ENCODE measurements at regions not wholly inside any gene's neighbourhood (a gene's known extent, or its start where the extent isn't known, plus 50 kb on each side); places are given as distances from the start of the nearest gene placed in this dataset.

DNA sequence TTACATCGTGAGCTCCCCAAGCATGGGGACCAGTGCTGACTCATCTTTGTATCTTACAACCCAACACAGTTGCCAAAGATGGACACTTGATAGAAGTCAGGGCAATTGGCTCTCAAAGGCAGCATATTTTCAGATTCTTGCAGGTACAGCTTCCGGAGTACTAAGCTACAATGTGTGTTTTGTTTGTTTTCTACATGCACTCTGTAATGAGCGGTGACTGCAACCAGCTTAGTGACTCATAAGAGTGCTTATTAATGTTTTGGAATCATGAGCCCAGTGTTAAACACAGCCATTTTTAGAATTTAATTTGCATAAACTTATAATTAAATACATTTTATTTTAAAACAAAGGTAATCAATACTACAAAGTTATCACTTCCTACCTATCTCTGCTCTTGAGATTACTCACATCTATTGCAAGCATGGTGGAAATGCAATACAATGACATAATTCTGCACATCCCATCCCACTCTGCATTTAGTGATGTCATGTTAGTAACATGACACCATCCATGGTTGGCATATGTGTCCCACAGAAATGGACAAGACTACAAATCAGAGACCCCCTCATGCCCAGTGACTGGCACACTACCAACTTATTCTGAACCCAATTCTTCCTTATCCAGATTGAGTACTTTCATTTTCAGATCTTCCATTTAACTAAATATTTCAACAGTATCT is 399.8 kb upstream of the ST6GAL2 start:
- no peaks in the 10 kb centered on the region for H3K4me1 Mint-ChIP-seq
- no peaks in the 10 kb centered on the region for H3K36me3 Mint-ChIP-seq
- peaks cover 0 to 17% (median 3%) of the 10 kb centered on the region in 3 donors for H3K9me3 Mint-ChIP-seq
- H3K27ac Mint-ChIP-seq, result no peak overlapping the region
- Histone ChIP-seq H3K27me3 (replicated peaks in 1 of 2; ENCODE audit: control insufficient read depth in 2 of 2, extremely low read depth in 1 of 2, insufficient read depth in 2 of 2, low read length in 1 of 2) (no peaks in the 10 kb centered on the region), H3K36me3 (ENCODE audit: control insufficient read depth in 2 of 2, extremely low read depth in 1 of 2, insufficient read depth in 1 of 2, low read length in 1 of 2) (no peaks in the 10 kb centered on the region), H3K4me3 (ENCODE audit: control insufficient read depth in 1 of 2, extremely low read depth in 1 of 2, low read length in 1 of 2) (no peak overlapping the region), H3K27ac (ENCODE audit: low read length) (no peak overlapping the region), H3K4me1 (ENCODE audit: control insufficient read depth in 1 of 2, extremely low read depth in 1 of 2, insufficient read depth in 2 of 2, low read length in 2 of 2) (no peaks in the 10 kb centered on the region), H3K9me3 (no peaks in the 10 kb centered on the region)
- ChIA-PET POLR2A (no interaction called here), CTCF (no interaction called here)
- no peak overlapping the region for H3K4me3 Mint-ChIP-seq
- 93% methylated on average over 2 of the region's 3 CpGs for WGBS (ENCODE audit: insufficient coverage)
- H3K27me3 Mint-ChIP-seq, result no peaks in the 10 kb centered on the region
- ATAC-seq (replicated peaks in 1 of 4) (no peak), DNase-seq (no peak)

DNA sequence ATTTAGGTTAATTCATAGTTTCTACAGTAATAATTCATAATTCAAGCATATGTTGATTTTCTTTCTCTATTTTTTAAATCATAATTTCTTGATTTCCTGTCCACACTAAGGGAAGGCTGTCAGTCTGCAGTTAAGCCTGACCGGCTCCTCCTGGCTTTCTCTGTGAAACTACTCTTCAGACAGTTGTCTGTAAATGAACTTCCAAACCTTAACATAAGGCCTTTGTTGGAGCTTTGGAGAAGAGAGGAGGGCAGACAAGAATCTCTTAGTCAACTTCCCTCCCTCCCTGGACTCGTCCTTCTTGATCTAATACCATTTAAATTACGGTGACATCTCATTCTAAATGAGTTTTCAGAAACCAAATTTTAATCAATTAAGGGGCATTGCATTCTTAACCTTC is 404.1 kb upstream of the ST6GAL2 start:
- CTCF ChIA-PET, result no interaction called here
- no peaks in the 10 kb centered on the region for H3K27me3 Mint-ChIP-seq

DNA sequence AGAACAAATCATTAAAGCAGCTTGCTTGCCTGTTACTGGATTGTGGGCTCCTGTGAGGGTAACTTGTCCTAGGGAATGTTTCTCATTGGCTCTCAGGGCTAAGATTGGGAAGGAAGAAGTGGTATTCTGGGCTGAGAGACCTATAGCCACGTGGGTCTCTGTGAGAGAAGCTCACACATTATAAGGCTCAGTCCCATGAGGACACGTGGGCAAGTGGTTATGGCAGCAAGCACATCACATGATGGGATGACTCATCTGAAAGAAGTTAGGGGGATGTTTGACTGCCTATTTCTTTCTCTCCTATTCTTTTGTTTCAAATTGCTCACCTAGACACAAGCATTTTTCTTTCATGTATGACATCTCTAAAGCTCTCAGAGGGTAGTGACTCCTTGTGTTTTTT is 418.0 kb upstream of the ST6GAL2 start:
- DNase-seq, result no peak
- no CpG with 5 or more reads among the region's 2 CpGs for WGBS (ENCODE audit: insufficient coverage)
- Histone ChIP-seq H3K27ac (ENCODE audit: low read length) (no peak overlapping the region), H3K4me3 (ENCODE audit: control insufficient read depth in 1 of 2, extremely low read depth in 1 of 2, low read length in 1 of 2) (no peak overlapping the region), H3K4me1 (ENCODE audit: control insufficient read depth in 1 of 2, extremely low read depth in 1 of 2, insufficient read depth in 2 of 2, low read length in 2 of 2) (no peaks in the 10 kb centered on the region), H3K27me3 (replicated peaks in 1 of 2; ENCODE audit: control insufficient read depth in 2 of 2, extremely low read depth in 1 of 2, insufficient read depth in 2 of 2, low read length in 1 of 2) (no peaks in the 10 kb centered on the region), H3K36me3 (ENCODE audit: control insufficient read depth in 2 of 2, extremely low read depth in 1 of 2, insufficient read depth in 1 of 2, low read length in 1 of 2) (no peaks in the 10 kb centered on the region), H3K9me3 (no peaks in the 10 kb centered on the region)
- ChIA-PET CTCF (no interaction called here), POLR2A (interaction anchor here in 1 of 2 donors (0.7 kb wide), 1 partner anchor 18 kb away, joined by 3 read pairs; no protein-coding TSS in a partner anchor)
- no peaks in the 10 kb centered on the region for H3K27me3 Mint-ChIP-seq
- H3K4me1 Mint-ChIP-seq, result no peaks in the 10 kb centered on the region
- no peaks in the 10 kb centered on the region for H3K36me3 Mint-ChIP-seq
- no peak overlapping the region for H3K4me3 Mint-ChIP-seq
- no peak for ATAC-seq (replicated peaks in 1 of 4)
- H3K27ac Mint-ChIP-seq, result no peak overlapping the region
- H3K9me3 Mint-ChIP-seq, result peaks cover 5 to 14% (median 5%) of the 10 kb centered on the region in 3 donors

More for the DNA sequence above, 404.1 kb upstream of the ST6GAL2 start:
- Mint-ChIP-seq H3K27ac (no peak overlapping the region), H3K9me3 (peaks cover 0 to 13% (median 3%) of the 10 kb centered on the region in 3 donors), H3K4me3 (no peak overlapping the region), H3K4me1 (no peaks in the 10 kb centered on the region), H3K36me3 (no peaks in the 10 kb centered on the region)
- WGBS (ENCODE audit: insufficient coverage), result no CpG with 5 or more reads among the region's 3 CpGs
- H3K27me3 ChIP-seq (replicated peaks in 1 of 2; ENCODE audit: control insufficient read depth in 2 of 2, extremely low read depth in 1 of 2, insufficient read depth in 2 of 2, low read length in 1 of 2), result no peaks in the 10 kb centered on the region
- DNase-seq (no peak), ATAC-seq (replicated peaks in 1 of 4) (no peak)
- no peaks in the 10 kb centered on the region for H3K9me3 ChIP-seq
- H3K4me1 ChIP-seq (ENCODE audit: control insufficient read depth in 1 of 2, extremely low read depth in 1 of 2, insufficient read depth in 2 of 2, low read length in 2 of 2), result no peaks in the 10 kb centered on the region
- H3K27ac ChIP-seq (ENCODE audit: low read length), result no peak overlapping the region
- H3K4me3 ChIP-seq (ENCODE audit: control insufficient read depth in 1 of 2, extremely low read depth in 1 of 2, low read length in 1 of 2), result no peak overlapping the region
- POLR2A ChIA-PET, result no interaction called here
- no peaks in the 10 kb centered on the region for H3K36me3 ChIP-seq (ENCODE audit: control insufficient read depth in 2 of 2, extremely low read depth in 1 of 2, insufficient read depth in 1 of 2, low read length in 1 of 2)

DNA sequence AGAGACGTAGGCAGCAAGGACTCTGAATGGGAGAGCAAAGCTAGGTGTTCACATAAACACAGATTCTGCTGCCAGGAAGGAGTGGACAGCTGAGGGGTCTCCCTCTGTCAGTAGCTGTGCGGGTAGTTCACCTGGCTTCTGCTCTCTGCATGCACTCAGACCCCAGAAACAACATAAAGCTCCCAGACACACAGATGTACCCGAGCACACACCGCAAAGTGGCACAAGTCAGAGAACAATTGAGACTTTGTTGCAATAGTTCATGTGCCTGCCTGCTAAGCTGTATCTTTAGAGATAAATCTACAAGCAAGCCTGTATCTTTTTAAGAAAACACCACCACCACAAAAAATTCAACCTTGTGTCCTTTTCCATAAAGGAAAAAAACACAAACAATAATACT is 420.0 kb upstream of the ST6GAL2 start:
- H3K27ac ChIP-seq (ENCODE audit: low read length), result no peak overlapping the region
- Mint-ChIP-seq H3K27ac (no peak overlapping the region), H3K9me3 (peaks cover 5 to 14% (median 9%) of the 10 kb centered on the region in 3 donors), H3K36me3 (no peaks in the 10 kb centered on the region), H3K4me3 (no peak overlapping the region), H3K4me1 (no peaks in the 10 kb centered on the region), H3K27me3 (no peaks in the 10 kb centered on the region)
- POLR2A ChIA-PET, result no interaction called here
- 64% methylated on average over 3 of the region's 4 CpGs for WGBS (ENCODE audit: insufficient coverage)
- ATAC-seq (replicated peaks in 1 of 4) (no peak), DNase-seq (no peak)
- CTCF ChIA-PET, result no interaction called here
- no peaks in the 10 kb centered on the region for H3K27me3 ChIP-seq (replicated peaks in 1 of 2; ENCODE audit: control insufficient read depth in 2 of 2, extremely low read depth in 1 of 2, insufficient read depth in 2 of 2, low read length in 1 of 2)
- H3K4me1 ChIP-seq (ENCODE audit: control insufficient read depth in 1 of 2, extremely low read depth in 1 of 2, insufficient read depth in 2 of 2, low read length in 2 of 2), result no peaks in the 10 kb centered on the region
- H3K36me3 ChIP-seq (ENCODE audit: control insufficient read depth in 2 of 2, extremely low read depth in 1 of 2, insufficient read depth in 1 of 2, low read length in 1 of 2), result no peaks in the 10 kb centered on the region
- H3K4me3 ChIP-seq (ENCODE audit: control insufficient read depth in 1 of 2, extremely low read depth in 1 of 2, low read length in 1 of 2), result no peak overlapping the region
- no peaks in the 10 kb centered on the region for H3K9me3 ChIP-seq

DNA sequence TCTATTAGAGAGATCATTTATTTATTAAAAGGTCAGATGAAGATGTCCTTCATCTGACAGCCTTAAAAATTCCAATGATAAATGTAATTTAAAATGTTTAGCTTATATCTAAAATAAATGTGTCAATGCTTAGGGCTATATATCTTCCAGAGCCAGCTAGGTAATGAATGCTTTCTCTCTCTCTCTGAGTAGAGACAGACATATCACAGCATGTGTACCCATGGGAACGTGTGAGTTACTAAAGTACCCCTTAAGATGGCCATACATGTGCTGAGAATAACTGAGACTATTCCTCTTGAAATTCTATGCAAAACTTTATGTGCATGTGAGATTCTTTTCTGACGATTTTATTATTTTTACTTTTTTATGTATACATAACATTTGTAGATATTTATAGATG is 420.9 kb upstream of the ST6GAL2 start:
- Mint-ChIP-seq H3K4me3 (no peak overlapping the region), H3K4me1 (no peaks in the 10 kb centered on the region), H3K36me3 (no peaks in the 10 kb centered on the region), H3K27ac (no peak overlapping the region), H3K9me3 (peaks cover 5 to 14% (median 11%) of the 10 kb centered on the region in 3 donors), H3K27me3 (no peaks in the 10 kb centered on the region)
- CTCF ChIA-PET, result no interaction called here
- Histone ChIP-seq H3K9me3 (no peaks in the 10 kb centered on the region), H3K27ac (ENCODE audit: low read length) (no peak overlapping the region), H3K36me3 (ENCODE audit: control insufficient read depth in 2 of 2, extremely low read depth in 1 of 2, insufficient read depth in 1 of 2, low read length in 1 of 2) (no peaks in the 10 kb centered on the region), H3K4me1 (ENCODE audit: control insufficient read depth in 1 of 2, extremely low read depth in 1 of 2, insufficient read depth in 2 of 2, low read length in 2 of 2) (no peaks in the 10 kb centered on the region), H3K4me3 (ENCODE audit: control insufficient read depth in 1 of 2, extremely low read depth in 1 of 2, low read length in 1 of 2) (no peak overlapping the region), H3K27me3 (replicated peaks in 1 of 2; ENCODE audit: control insufficient read depth in 2 of 2, extremely low read depth in 1 of 2, insufficient read depth in 2 of 2, low read length in 1 of 2) (no peaks in the 10 kb centered on the region)
- DNase-seq (no peak), ATAC-seq (replicated peaks in 1 of 4) (no peak)
- POLR2A ChIA-PET, result no interaction called here
- WGBS (ENCODE audit: insufficient coverage), result no CpG with 5 or more reads among the region's 2 CpGs

DNA sequence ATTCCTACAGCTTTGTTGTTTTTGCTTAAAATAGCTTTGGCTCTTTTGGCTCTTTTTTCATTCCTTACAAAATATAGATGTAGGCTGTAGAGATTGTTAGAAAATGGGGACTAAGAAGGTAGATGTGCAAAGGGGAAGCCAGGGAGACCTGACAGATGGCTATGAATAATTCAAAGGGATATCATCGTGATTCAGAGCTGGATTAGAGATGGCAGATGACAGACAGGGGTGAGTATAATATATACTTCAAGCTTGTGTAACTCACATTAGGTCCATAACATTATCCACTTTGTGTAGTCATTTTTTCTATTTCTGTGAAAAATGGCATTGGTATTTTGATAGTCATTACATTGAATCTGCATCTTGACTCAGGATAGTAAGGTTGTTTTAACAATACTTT is 422.9 kb upstream of the ST6GAL2 start:
- H3K4me1 Mint-ChIP-seq, result no peaks in the 10 kb centered on the region
- H3K4me1 ChIP-seq (ENCODE audit: control insufficient read depth in 1 of 2, extremely low read depth in 1 of 2, insufficient read depth in 2 of 2, low read length in 2 of 2), result no peaks in the 10 kb centered on the region
- H3K36me3 Mint-ChIP-seq, result no peaks in the 10 kb centered on the region
- no peak overlapping the region for H3K27ac ChIP-seq (ENCODE audit: low read length)
- H3K9me3 ChIP-seq, result no peaks in the 10 kb centered on the region
- DNase-seq (no peak), ATAC-seq (replicated peaks in 1 of 4) (no peak)
- ChIA-PET CTCF (no interaction called here), POLR2A (interaction anchor here in 1 of 2 donors (0.6 kb wide), 1 partner anchor 251 kb away, joined by 3 read pairs; no protein-coding TSS in a partner anchor)
- no CpG with 5 or more reads among the region's 1 CpG for WGBS (ENCODE audit: insufficient coverage)
- no peak overlapping the region for H3K4me3 Mint-ChIP-seq
- H3K27me3 Mint-ChIP-seq, result no peaks in the 10 kb centered on the region
- no peak overlapping the region for H3K27ac Mint-ChIP-seq
- peaks cover 5 to 16% (median 9%) of the 10 kb centered on the region in 3 donors for H3K9me3 Mint-ChIP-seq
- H3K27me3 ChIP-seq (replicated peaks in 1 of 2; ENCODE audit: control insufficient read depth in 2 of 2, extremely low read depth in 1 of 2, insufficient read depth in 2 of 2, low read length in 1 of 2), result no peaks in the 10 kb centered on the region
- no peaks in the 10 kb centered on the region for H3K36me3 ChIP-seq (ENCODE audit: control insufficient read depth in 2 of 2, extremely low read depth in 1 of 2, insufficient read depth in 1 of 2, low read length in 1 of 2)
- no peak overlapping the region for H3K4me3 ChIP-seq (ENCODE audit: control insufficient read depth in 1 of 2, extremely low read depth in 1 of 2, low read length in 1 of 2)

DNA sequence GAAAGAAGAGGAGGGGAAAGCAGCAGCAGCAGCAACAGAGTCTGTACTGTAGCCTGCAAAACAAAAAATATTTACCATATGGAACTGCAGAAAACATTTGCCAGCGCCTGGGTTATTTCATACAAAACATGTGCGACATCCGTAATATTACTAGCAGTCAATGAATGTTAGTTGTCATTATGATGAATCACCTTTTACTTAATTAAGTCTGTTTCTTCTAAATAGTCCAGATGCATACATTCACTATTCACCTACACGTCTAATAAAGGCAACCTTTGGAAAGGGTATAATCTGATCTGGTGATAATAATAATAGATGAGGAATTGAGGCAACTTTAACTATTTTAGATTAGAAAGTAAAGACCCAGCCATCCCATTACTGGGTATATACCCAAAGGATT is 426.3 kb upstream of the ST6GAL2 start:
- H3K27ac ChIP-seq (ENCODE audit: low read length), result no peak overlapping the region
- no peak overlapping the region for H3K4me3 ChIP-seq (ENCODE audit: control insufficient read depth in 1 of 2, extremely low read depth in 1 of 2, low read length in 1 of 2)
- WGBS (ENCODE audit: insufficient coverage), result no CpG with 5 or more reads among the region's 4 CpGs
- ChIA-PET POLR2A (no interaction called here), CTCF (no interaction called here)
- Mint-ChIP-seq H3K27me3 (no peaks in the 10 kb centered on the region), H3K9me3 (peaks cover 10 to 18% (median 12%) of the 10 kb centered on the region in 3 donors), H3K4me1 (no peaks in the 10 kb centered on the region), H3K36me3 (no peaks in the 10 kb centered on the region), H3K4me3 (no peak overlapping the region), H3K27ac (no peak overlapping the region)
- no peaks in the 10 kb centered on the region for H3K27me3 ChIP-seq (replicated peaks in 1 of 2; ENCODE audit: control insufficient read depth in 2 of 2, extremely low read depth in 1 of 2, insufficient read depth in 2 of 2, low read length in 1 of 2)
- DNase-seq (no peak), ATAC-seq (replicated peaks in 1 of 4) (no peak)
- no peaks in the 10 kb centered on the region for H3K36me3 ChIP-seq (ENCODE audit: control insufficient read depth in 2 of 2, extremely low read depth in 1 of 2, insufficient read depth in 1 of 2, low read length in 1 of 2)
- no peaks in the 10 kb centered on the region for H3K9me3 ChIP-seq
- no peaks in the 10 kb centered on the region for H3K4me1 ChIP-seq (ENCODE audit: control insufficient read depth in 1 of 2, extremely low read depth in 1 of 2, insufficient read depth in 2 of 2, low read length in 2 of 2)

Data from T-cell (primary cell).